IMR-90 (cell line): ENCODE measurements at regions not wholly inside any gene's neighbourhood (a gene's known extent, or its start where the extent isn't known, plus 50 kb on each side); places are given as distances from the start of the nearest gene placed in this dataset.

Experiments
- ATAC-seq: fragments of 200-7000 bp; cut with Tn5 transposase; 2 replicates; pipeline ENCODE4 v1.9.1; 2020; ENCODE audit warnings: low read depth, mild to moderate bottlenecking, moderate library complexity
- BruUV-seq: library from RNA; stranded (reverse); fragments of 400-500 nt; replicated peaks from 2 replicates; lab custom pipeline; 2021; lab: Mats Ljungman, UMichigan
- CTCF ChIA-PET: fragments of 300-600 bp; formaldehyde crosslinking; extraction: SDS; loops from one replicate; lab custom pipeline; 2021; ENCODE audit warnings: antibody characterized with exemption; lab: Yijun Ruan, JAX
- POLR2A ChIA-PET: fragments of 300-600 bp; sonication (Branson Sonifier 250); formaldehyde crosslinking; loops from one replicate; lab custom pipeline; 2022; ENCODE audit warnings: antibody characterized with exemption; ENCODE audit not compliant: unreplicated experiment; lab: Charles Lee
- DNase-seq: peaks from one replicate; pipeline ENCODE4 v3.0.0; 2013
- H2AFZ ChIP-seq: replicated peaks from 2 replicates; pipeline ENCODE3; 2013; ENCODE audit warnings: low read length, mild to moderate bottlenecking; ENCODE audit not compliant: poor library complexity
- H2AK5ac ChIP-seq: 2 replicates; pipeline ENCODE4 v1.6.1; 2013; ENCODE audit warnings: low read depth, low read length, inconsistent platforms
- H2AK9ac ChIP-seq: replicated peaks from 2 replicates; pipeline ENCODE3; 2013; ENCODE audit warnings: mild to moderate bottlenecking, low read depth, low read length, moderate library complexity; ENCODE audit not compliant: poor library complexity
- H2BK120ac ChIP-seq: 2 replicates; pipeline ENCODE4 v1.6.1; 2013; ENCODE audit warnings: low read depth, low read length, inconsistent platforms
- H2BK15ac ChIP-seq: 3 replicates; pipeline ENCODE4 v1.6.1; 2013; ENCODE audit warnings: low read depth, low read length, inconsistent platforms
- H2BK20ac ChIP-seq: 2 replicates; pipeline ENCODE4 v1.6.1; 2013; ENCODE audit warnings: low read depth, mild to moderate bottlenecking, inconsistent platforms, low read length, moderate library complexity
- H2BK5ac ChIP-seq: 2 replicates; pipeline ENCODE4 v1.6.1; 2013; ENCODE audit warnings: mild to moderate bottlenecking, low read depth, low read length, inconsistent platforms; ENCODE audit not compliant: poor library complexity, severe bottlenecking
- H3K14ac ChIP-seq: replicated peaks from 2 replicates; pipeline ENCODE4 v1.6.1; 2013; ENCODE audit warnings: low read depth, low read length, inconsistent platforms
- H3K18ac ChIP-seq: 2 replicates; pipeline ENCODE4 v1.6.1; 2013; ENCODE audit warnings: low read depth, low read length, control low read depth
- H3K23ac ChIP-seq: 2 replicates; pipeline ENCODE4 v1.6.1; 2013; ENCODE audit warnings: low read depth, low read length, inconsistent platforms
- H3K27ac ChIP-seq: 2 replicates; pipeline ENCODE4 v1.5.1; 2013; ENCODE audit warnings: mild to moderate bottlenecking, control low read depth, low read length; ENCODE audit not compliant: insufficient read depth
- H3K27me3 ChIP-seq: 2 replicates; pipeline ENCODE4 v1.6.1; 2013; ENCODE audit warnings: low read length; ENCODE audit not compliant: control insufficient read depth, insufficient read depth
- H3K36me3 ChIP-seq: 2 replicates; pipeline ENCODE4 v1.6.1; 2013; ENCODE audit warnings: low read length, mixed read lengths; ENCODE audit not compliant: control insufficient read depth, insufficient read depth
- H3K4ac ChIP-seq: 2 replicates; pipeline ENCODE4 v1.6.1; 2013; ENCODE audit warnings: low read depth, low read length, inconsistent platforms
- H3K4me1 ChIP-seq: 2 replicates; pipeline ENCODE4 v1.6.1; 2013; ENCODE audit warnings: low read length, mixed read lengths; ENCODE audit not compliant: control insufficient read depth, insufficient read depth
- H3K4me2 ChIP-seq: 2 replicates; pipeline ENCODE4 v1.6.1; 2013; ENCODE audit warnings: low read depth, mild to moderate bottlenecking, control low read depth, low read length, moderate library complexity
- H3K4me3 ChIP-seq: 2 replicates; pipeline ENCODE4 v1.5.1; 2013; ENCODE audit warnings: low read depth, mild to moderate bottlenecking, control low read depth, low read length, moderate library complexity; ENCODE audit not compliant: insufficient read depth
- H3K56ac ChIP-seq: 2 replicates; pipeline ENCODE4 v1.6.1; 2013; ENCODE audit warnings: low read length, inconsistent platforms; ENCODE audit not compliant: insufficient read depth; ENCODE audit errors: extremely low read depth
- H3K79me1 ChIP-seq, 2 experiments: 2 replicates each; pipeline ENCODE4 v1.6.1; 2013; ENCODE audit warnings: low read length in 2 of 2, inconsistent platforms in 1 of 2, low read depth in 1 of 2
- H3K9ac ChIP-seq: 2 replicates; pipeline ENCODE4 v1.6.1; 2013; ENCODE audit warnings: low read depth, low read length, control low read depth
- H3K9me1 ChIP-seq: 2 replicates; pipeline ENCODE4 v1.6.1; 2013; ENCODE audit warnings: low read length, inconsistent platforms; ENCODE audit not compliant: insufficient read depth
- H3K9me3 ChIP-seq: 2 replicates; pipeline ENCODE4 v1.6.1; 2013; ENCODE audit warnings: low read length; ENCODE audit not compliant: control insufficient read depth, insufficient read depth
- H4K20me1 ChIP-seq: 2 replicates; pipeline ENCODE4 v1.6.1; 2013; ENCODE audit warnings: low read length, inconsistent platforms; ENCODE audit not compliant: insufficient read depth
- H4K5ac ChIP-seq: 2 replicates; pipeline ENCODE4 v1.6.1; 2013; ENCODE audit warnings: mild to moderate bottlenecking, low read depth, low read length, control low read depth
- H4K8ac ChIP-seq, 2 experiments: 2 replicates each; pipeline ENCODE4 v1.6.1; 2013; ENCODE audit warnings: low read depth in 2 of 2, low read length in 2 of 2, control low read depth in 1 of 2, inconsistent platforms in 1 of 2
- H4K91ac ChIP-seq: 2 replicates; pipeline ENCODE4 v1.6.1; 2013; ENCODE audit warnings: low read depth, low read length, inconsistent platforms; ENCODE audit not compliant: insufficient read depth
- CHD1 ChIP-seq: IDR thresholded peaks from 2 replicates; pipeline ENCODE4 v1.6.1; 2012; ENCODE audit warnings: low read depth, low read length, improper control_type of control experiment
- RCOR1 ChIP-seq: IDR thresholded peaks from 2 replicates; pipeline ENCODE4 v1.6.1; 2012; ENCODE audit warnings: mild to moderate bottlenecking, low read length, improper control_type of control experiment; ENCODE audit not compliant: insufficient replicate concordance
- WGBS, 2 experiments: methylation state at CpG; one replicate each; pipeline versions ENCODE4 v1.1.5 to v1.1.7; 2013; ENCODE audit warnings: missing lambda C conversion rate in 2 of 2; ENCODE audit not compliant: insufficient read length in 1 of 2; ENCODE audit errors: extremely low coverage in 2 of 2; 5-methylcytosine and 5-hydroxymethylcytosine counted together
- dilution Hi-C: fragments of 300-500 bp; cut with HindIII; formaldehyde crosslinking; loops from one replicate; pipeline ENCODE4 v1.14.3; 2018; ENCODE audit warnings: low sequenced_read_pairs; ENCODE audit not compliant: unreplicated experiment
- in situ Hi-C: fragments of 300-500 bp; cut with MboI; formaldehyde crosslinking; loops from 3 replicates; pipeline ENCODE4 v1.14.3; 2019; ENCODE audit warnings: low sequenced_read_pairs, inconsistent platforms, mixed read lengths
- intact Hi-C: fragments of 100-400 bp; cut with micrococcal nuclease; formaldehyde crosslinking; loops from 2 replicates; pipeline ENCODE4 v1.10.0; 2022

DNA sequence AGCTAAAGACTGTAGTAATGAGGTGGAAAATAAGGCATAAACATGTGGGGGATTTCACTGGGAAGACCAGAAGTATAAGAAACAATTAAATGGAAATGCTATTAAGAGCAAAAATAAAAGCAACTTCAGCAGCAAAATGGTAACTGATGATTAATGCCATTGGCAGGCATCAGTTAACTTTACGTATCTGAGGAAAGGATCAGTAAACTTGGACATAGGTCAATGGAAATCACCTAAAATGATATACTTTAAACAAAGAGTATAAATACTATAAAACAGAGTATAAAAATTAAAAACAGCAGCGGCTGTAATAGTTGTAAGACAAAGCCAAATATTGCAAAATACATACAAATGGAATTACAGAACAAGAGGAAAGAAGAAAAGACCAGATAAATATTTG lies 992.1 kb downstream of the DNAH5 start:
- Histone ChIP-seq H3K4me1 (no peaks in the 10 kb centered on the region), H2AK9ac (no peak overlapping the region), H3K4ac (no peak overlapping the region), H2BK5ac (no peak overlapping the region), H3K36me3 (no peaks in the 10 kb centered on the region), H3K18ac (no peak overlapping the region), H3K14ac (no peak overlapping the region), H4K5ac (no peak overlapping the region), H3K9me1 (no peaks in the 10 kb centered on the region), H4K20me1 (no peaks in the 10 kb centered on the region), H2AFZ (no peak overlapping the region), H3K27ac (no peak overlapping the region), H3K9me3 (peaks cover 8% of the 10 kb centered on the region; the same call in 1 of the 2 replicates), H3K56ac (no peak overlapping the region), H2AK5ac (no peak overlapping the region), H3K79me1 (no peaks in the 10 kb centered on the region), H4K91ac (no peak overlapping the region), H3K27me3 (no peaks in the 10 kb centered on the region), H2BK20ac (no peak overlapping the region), H3K4me3 (no peak overlapping the region), H2BK15ac (no peak overlapping the region), H3K23ac (no peak overlapping the region), H2BK120ac (no peak overlapping the region), H3K9ac (no peak overlapping the region), H4K8ac (no peak overlapping the region), H3K4me2 (no peak overlapping the region)
- intact Hi-C loops = no loop called here
- ATAC-seq (no peak), DNase-seq (no peak)
- BruUV-seq = no TSS peak
- TF ChIP-seq RCOR1 (no peak), CHD1 (no peak)
- dilution Hi-C loops = no loop called here
- CTCF ChIA-PET = no interaction called here
- POLR2A ChIA-PET = no interaction called here
- in situ Hi-C loops = no loop called here
- WGBS, 2 experiments = no CpG with 5 or more reads among the region's 2 CpGs
